GM12878 (cell line): ENCODE measurements at regions not wholly inside any gene's neighbourhood (a gene's known extent, or its start where the extent isn't known, plus 50 kb on each side); places are given as distances from the start of the nearest gene placed in this dataset.

Source experiments
- ATAC-seq: fragments of 200-7000 bp; cut with Tn5 transposase; 3 replicates; pipeline ENCODE4 v1.9.1; 2020; ENCODE audit warnings: mild to moderate bottlenecking, moderate library complexity
- BruUV-seq: library from RNA; stranded (reverse); fragments of 400-500 nt; replicated peaks from 2 replicates; lab custom pipeline; 2021; lab: Mats Ljungman, UMichigan
- CTCF ChIA-PET: fragments of 300-600 bp; sonication (Branson Sonifier 250); formaldehyde crosslinking; extraction: SDS; loops from one replicate; lab custom pipeline; 2021; ENCODE audit warnings: inconsistent platforms; lab: Yijun Ruan, JAX
- POLR2A ChIA-PET: fragments of 350-600 bp; formaldehyde crosslinking; extraction: SDS; loops from one replicate; lab custom pipeline; 2021; ENCODE audit warnings: inconsistent platforms; lab: Charles Lee
- RAD21 ChIA-PET: fragments of 300-600 bp; sonication (Branson Sonifier 250); formaldehyde crosslinking; loops from one replicate; lab custom pipeline; 2023; ENCODE audit warnings: antibody characterized with exemption; ENCODE audit not compliant: unreplicated experiment; lab: Charles Lee
- SMC1A ChIA-PET: fragments of 300-600 bp; sonication (Branson Sonifier 250); formaldehyde crosslinking; loops from one replicate; lab custom pipeline; 2023; ENCODE audit not compliant: unreplicated experiment, uncharacterized antibody; lab: Charles Lee
- DNase-seq: peaks from one replicate; pipeline ENCODE4 v3.0.0-alpha.2; 2011; ENCODE audit warnings: low read depth, low spot score
- FAIRE-seq: peaks from 3 replicates; lab custom pipeline; 2011; peaks lifted over from hg19 to GRCh38; lab: Jason Lieb, UNC
- H2AFZ ChIP-seq: 2 replicates; pipeline ENCODE4 v1.6.0; 2011; ENCODE audit warnings: low read depth, low read length, control low read depth; ENCODE audit not compliant: control insufficient read depth
- H3K27ac ChIP-seq: 2 replicates; pipeline ENCODE4 v1.5.1; 2011; ENCODE audit warnings: control low read depth; ENCODE audit not compliant: control insufficient read depth, insufficient read depth
- H3K27me3 ChIP-seq, 2 experiments: replicated peaks in 1 of 2; 2 replicates each; pipeline versions ENCODE4 v1.6.0 to v1.6.1; 2011; ENCODE audit warnings: low read length in 1 of 2; ENCODE audit not compliant: control insufficient read depth in 2 of 2, insufficient read depth in 2 of 2
- H3K36me3 ChIP-seq, 2 experiments: 2 replicates each; pipeline ENCODE4 v1.5.1; 2011; ENCODE audit warnings: low read length in 1 of 2; ENCODE audit not compliant: control insufficient read depth in 2 of 2, insufficient read depth in 2 of 2
- H3K4me1 ChIP-seq: 2 replicates; pipeline ENCODE4 v1.6.1; 2011; ENCODE audit warnings: mild to moderate bottlenecking, low read length, moderate library complexity, mixed read lengths; ENCODE audit not compliant: control insufficient read depth, insufficient read depth
- H3K4me2 ChIP-seq: 2 replicates; pipeline ENCODE4 v1.6.0; 2011; ENCODE audit warnings: control low read depth; ENCODE audit not compliant: control insufficient read depth, insufficient read depth
- H3K4me3 ChIP-seq: fragments of 200-600 bp; sonication (generic); 2 replicates; pipeline ENCODE4 v1.5.1; 2016
- H3K79me2 ChIP-seq: 2 replicates; pipeline ENCODE4 v1.6.0; 2011; ENCODE audit warnings: low read length; ENCODE audit not compliant: control insufficient read depth, insufficient read depth
- H3K9ac ChIP-seq: 2 replicates; pipeline ENCODE4 v1.8.0; 2011; ENCODE audit warnings: low read length, control low read depth, mixed read lengths; ENCODE audit not compliant: control insufficient read depth, insufficient read depth
- H3K9me3 ChIP-seq: replicated peaks from 3 replicates; pipeline ENCODE4 v1.5.1; 2011; ENCODE audit warnings: mild to moderate bottlenecking, low read length; ENCODE audit not compliant: control insufficient read depth, insufficient read depth
- H4K20me1 ChIP-seq: 2 replicates; pipeline ENCODE4 v1.6.0; 2011; ENCODE audit not compliant: control insufficient read depth, insufficient read depth
- ASH2L ChIP-seq: fragments of 300-600, 200-600 bp; sonication (generic); IDR thresholded peaks from 2 replicates; pipeline ENCODE4 v1.6.1; 2017; ENCODE audit warnings: low read depth, mild to moderate bottlenecking, borderline replicate concordance
- MEF2B ChIP-seq: fragments of 450-650 bp; IDR thresholded peaks from 2 replicates; pipeline ENCODE4 v1.6.1; 2018; ENCODE audit warnings: mild to moderate bottlenecking, moderate library complexity; ENCODE audit not compliant: partially characterized antibody, poor library complexity, severe bottlenecking
- NR2C1 ChIP-seq: fragments of 450-650 bp; IDR thresholded peaks from 2 replicates; pipeline ENCODE4 v1.6.1; 2017; ENCODE audit warnings: antibody characterized with exemption, mild to moderate bottlenecking, moderate library complexity
- NRF1 ChIP-seq: conservative IDR thresholded peaks from 2 replicates; pipeline ENCODE4 v1.6.1; 2011; ENCODE audit warnings: mild to moderate bottlenecking, low read depth, low read length, improper control_type of control experiment
- RBBP5 ChIP-seq: fragments of 200-600 bp; sonication (generic); conservative IDR thresholded peaks from 2 replicates; pipeline ENCODE4 v1.6.1; 2016
- ZNF207 ChIP-seq: fragments of 450-650 bp; IDR thresholded peaks from 2 replicates; pipeline ENCODE4 v1.6.1; 2014; ENCODE audit warnings: antibody characterized with exemption, mild to moderate bottlenecking, borderline replicate concordance
- WGBS: methylation state at CpG from one replicate; pipeline ENCODE4 v1.1.6; 2016; ENCODE audit warnings: low lambda C conversion rate; ENCODE audit not compliant: insufficient replicate concordance, insufficient coverage; ENCODE audit errors: missing lambda C conversion rate; 5-methylcytosine and 5-hydroxymethylcytosine counted together
- in situ Hi-C: fragments of 300-500 bp; cut with MboI; formaldehyde crosslinking; loops from 9 replicates; pipeline ENCODE4 v1.14.3; 2018; ENCODE audit warnings: mixed read lengths
- intact Hi-C: fragments of 100-400 bp; cut with micrococcal nuclease; formaldehyde crosslinking; loops from one replicate; pipeline ENCODE4 v1.14.2; 2022; ENCODE audit not compliant: unreplicated experiment

DNA sequence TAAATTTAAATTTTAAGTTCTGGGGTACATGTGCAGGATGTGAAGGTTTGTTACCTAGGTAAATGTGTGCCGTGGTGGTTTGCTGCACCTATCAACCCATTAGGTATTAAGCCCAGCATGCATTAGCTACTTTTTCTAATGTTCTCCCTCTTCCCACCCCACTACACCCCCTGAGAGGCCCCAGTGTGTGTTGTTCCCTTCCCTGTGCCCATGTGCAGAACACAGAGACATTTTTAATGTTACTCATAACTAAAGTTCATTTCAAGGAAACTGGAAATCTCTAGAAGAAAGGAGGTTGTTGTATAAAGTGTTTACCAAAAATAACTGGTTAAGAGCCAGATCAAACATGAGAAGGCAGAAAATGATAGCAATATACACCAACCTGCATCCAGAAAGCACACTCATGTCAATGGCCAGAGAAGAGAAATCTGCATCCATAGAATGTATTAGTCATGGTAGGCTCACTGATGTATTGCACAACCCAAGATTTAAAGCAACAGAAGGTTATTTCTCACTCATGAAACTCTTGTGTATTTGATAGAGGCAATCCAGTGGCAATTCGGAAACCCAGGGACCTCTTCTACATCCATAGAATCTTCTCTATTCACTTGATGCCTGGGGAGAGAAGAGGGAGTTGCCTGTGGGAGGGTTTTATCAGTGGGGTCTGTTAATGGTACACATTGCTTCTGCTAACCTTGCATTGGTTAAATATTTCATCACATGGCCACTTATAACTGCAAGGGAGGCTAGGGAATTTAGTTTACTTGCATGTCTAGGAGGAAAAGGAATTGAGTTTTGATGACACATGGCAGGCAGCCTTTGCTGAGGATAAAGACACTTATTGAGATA, 321.9 kb upstream of the RASGRP1 start:
- Histone ChIP-seq H3K79me2 (no peaks in the 10 kb centered on the region), H3K4me2 (no peak overlapping the region), H3K36me3 (no peaks in the 10 kb centered on the region), H2AFZ (no peak overlapping the region), H3K4me1 (no peaks in the 10 kb centered on the region), H3K9ac (no peak overlapping the region), H3K9me3 (no peaks in the 10 kb centered on the region), H3K27ac (no peak overlapping the region), H3K4me3 (no peak overlapping the region), H4K20me1 (no peaks in the 10 kb centered on the region), H3K27me3 (no peaks in the 10 kb centered on the region)
- no peak for ATAC-seq
- in situ Hi-C loops (no loop called here), intact Hi-C loops (no loop called here)
- RAD21 ChIA-PET: no interaction called here
- CTCF ChIA-PET: no interaction called here
- POLR2A ChIA-PET: no interaction called here
- FAIRE-seq: no peak
- no TSS peak for BruUV-seq
- no peak for DNase-seq
- SMC1A ChIA-PET: interaction anchor here (0.6 kb wide), 1 partner anchor 139 kb away, joined by 3 read pairs; no protein-coding TSS in a partner anchor
- WGBS: 0% methylated on average over 2 of the region's 2 CpGs
- no peak for TF ChIP-seq RBBP5
- no peak for TF ChIP-seq ZNF207
- no peak for TF ChIP-seq ASH2L

DNA sequence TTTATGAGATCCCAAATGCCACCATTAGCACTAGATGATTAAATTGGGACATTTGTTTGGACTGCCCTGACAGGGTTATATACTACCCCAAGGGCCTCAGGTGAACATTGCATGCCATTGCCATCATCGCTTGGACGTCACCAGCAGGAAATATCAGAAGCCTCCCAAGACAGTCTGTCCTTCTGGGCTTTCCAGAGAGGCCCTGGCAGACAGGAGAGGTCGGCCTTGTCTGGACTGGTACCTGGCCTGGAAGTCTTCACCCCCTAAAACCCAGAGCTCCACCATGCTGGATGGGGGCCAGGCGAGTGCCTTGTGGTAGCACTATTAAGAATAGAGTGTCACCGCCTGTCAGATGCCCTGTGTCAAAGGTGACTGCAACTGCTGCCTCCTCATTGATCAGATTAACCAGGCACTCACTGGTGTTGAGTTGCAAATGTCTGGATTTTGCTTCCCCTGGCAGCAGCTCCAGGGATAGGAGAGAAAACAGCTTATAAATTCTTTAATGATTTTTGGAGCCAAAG, 324.1 kb upstream of the RASGRP1 start:
- ATAC-seq (no peak), FAIRE-seq (no peak), DNase-seq (no peak)
- intact Hi-C loops (no loop called here), in situ Hi-C loops (no loop called here)
- Histone ChIP-seq H3K9me3 (no peaks in the 10 kb centered on the region), H3K4me1 (no peaks in the 10 kb centered on the region), H3K4me2 (no peak overlapping the region), H3K4me3 (no peak overlapping the region), H3K36me3 (no peaks in the 10 kb centered on the region), H3K27me3 (no peaks in the 10 kb centered on the region), H3K79me2 (no peaks in the 10 kb centered on the region), H3K9ac (no peak overlapping the region), H3K27ac (no peak overlapping the region), H4K20me1 (no peaks in the 10 kb centered on the region), H2AFZ (no peak overlapping the region)
- RAD21 ChIA-PET: no interaction called here
- CTCF ChIA-PET: no interaction called here
- SMC1A ChIA-PET: no interaction called here
- WGBS: 45% methylated on average over 5 of the region's 5 CpGs
- BruUV-seq: no TSS peak
- POLR2A ChIA-PET: no interaction called here
- TF ChIP-seq MEF2B: no peak
- TF ChIP-seq NRF1: no peak
- TF ChIP-seq NR2C1: no peak
